ENCODE measurements at regions not wholly inside any gene's neighbourhood (a gene's known extent, or its start where the extent isn't known, plus 50 kb on each side); places are given as distances from the start of the nearest gene placed in this dataset.

DNA sequence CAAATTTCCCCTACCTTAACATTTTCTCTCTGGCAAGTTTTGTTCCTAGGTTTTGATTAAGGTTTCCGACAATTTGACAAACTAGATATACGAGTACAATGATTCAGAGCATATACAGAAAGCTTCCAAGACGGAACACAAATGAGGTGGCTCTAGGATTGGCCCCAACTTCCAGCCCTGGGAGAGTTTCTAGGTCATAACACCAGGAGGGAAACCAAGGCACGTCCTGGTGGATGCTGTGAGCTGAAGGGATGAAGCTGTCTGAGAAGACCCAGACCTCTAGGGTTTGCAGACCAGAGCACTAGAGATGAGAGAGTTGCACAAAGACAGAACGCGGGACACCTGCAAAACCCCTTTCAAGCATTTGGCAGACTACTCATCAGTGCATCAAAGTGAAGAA lies 51.5 kb upstream of the CAND1 start:
- H4K20me1 ChIP-seq (ENCODE audit: control insufficient read depth, insufficient read depth, insufficient read length): no peaks in the 10 kb centered on the region
- Mint-ChIP-seq H3K4me1 (peaks cover 0 to 7% of the 10 kb centered on the region in 2 experiments; a peak in 1 of 4 replicates), H3K27ac (no peak overlapping the region), H3K4me3 (no peak overlapping the region), H3K9me3 (no peaks in the 10 kb centered on the region), H3K36me3 (ENCODE audit: insufficient read depth in 1 of 3, low read depth in 3 of 3) (no peaks in the 10 kb centered on the region), H3K27me3 (ENCODE audit: low read depth) (no peaks in the 10 kb centered on the region)
- no peaks in the 10 kb centered on the region for H3K23me2 ChIP-seq (ENCODE audit: insufficient read length, low read depth, low read length, poor library complexity, severe bottlenecking)
- no peak overlapping the region for H2AK5ac ChIP-seq (ENCODE audit: insufficient read length, low read length)
- H2AFZ ChIP-seq (ENCODE audit: low read length): no peak overlapping the region
- H3K27me3 ChIP-seq (ENCODE audit: insufficient read depth, low read length): no peaks in the 10 kb centered on the region
- no peak overlapping the region for H3K4ac ChIP-seq (ENCODE audit: low read depth, low read length)
- TF ChIP-seq, protein P1, sequence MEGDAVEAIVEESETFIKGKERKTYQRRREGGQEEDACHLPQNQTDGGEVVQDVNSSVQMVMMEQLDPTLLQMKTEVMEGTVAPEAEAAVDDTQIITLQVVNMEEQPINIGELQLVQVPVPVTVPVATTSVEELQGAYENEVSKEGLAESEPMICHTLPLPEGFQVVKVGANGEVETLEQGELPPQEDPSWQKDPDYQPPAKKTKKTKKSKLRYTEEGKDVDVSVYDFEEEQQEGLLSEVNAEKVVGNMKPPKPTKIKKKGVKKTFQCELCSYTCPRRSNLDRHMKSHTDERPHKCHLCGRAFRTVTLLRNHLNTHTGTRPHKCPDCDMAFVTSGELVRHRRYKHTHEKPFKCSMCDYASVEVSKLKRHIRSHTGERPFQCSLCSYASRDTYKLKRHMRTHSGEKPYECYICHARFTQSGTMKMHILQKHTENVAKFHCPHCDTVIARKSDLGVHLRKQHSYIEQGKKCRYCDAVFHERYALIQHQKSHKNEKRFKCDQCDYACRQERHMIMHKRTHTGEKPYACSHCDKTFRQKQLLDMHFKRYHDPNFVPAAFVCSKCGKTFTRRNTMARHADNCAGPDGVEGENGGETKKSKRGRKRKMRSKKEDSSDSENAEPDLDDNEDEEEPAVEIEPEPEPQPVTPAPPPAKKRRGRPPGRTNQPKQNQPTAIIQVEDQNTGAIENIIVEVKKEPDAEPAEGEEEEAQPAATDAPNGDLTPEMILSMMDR (conservative IDR thresholded peaks at IDR 0.05): no peak
- no peak overlapping the region for H4K91ac ChIP-seq (ENCODE audit: insufficient read length, low read depth, low read length)
- H2BK120ac ChIP-seq (ENCODE audit: low read depth, low read length, poor library complexity, severe bottlenecking): no peak overlapping the region
- H3K4me2 ChIP-seq (ENCODE audit: insufficient read depth, insufficient read length, low read length): no peak overlapping the region
- no peak overlapping the region for H3T11ph ChIP-seq (ENCODE audit: low read length)
- no peak overlapping the region for H3K23ac ChIP-seq (ENCODE audit: insufficient read length, low read depth, low read length)
- DNase-seq: no peak
- no peaks in the 10 kb centered on the region for H3K79me2 ChIP-seq (ENCODE audit: insufficient read depth, low read length)
- no peaks in the 10 kb centered on the region for H3K4me1 ChIP-seq (ENCODE audit: insufficient read depth, low read length)
- no peak overlapping the region for H3K9ac ChIP-seq (ENCODE audit: extremely low read depth, insufficient read length, low read length)
- H4K8ac ChIP-seq (replicated peaks; ENCODE audit: insufficient read length, low read depth, low read length): no peak overlapping the region
- H2BK20ac ChIP-seq (ENCODE audit: low read depth, low read length, poor library complexity, severe bottlenecking): no peak overlapping the region
- no peaks in the 10 kb centered on the region for H3K9me3 ChIP-seq (ENCODE audit: control insufficient read depth, low read depth, low read length)
- H4K5ac ChIP-seq (ENCODE audit: insufficient read length, low read depth, low read length): no peak overlapping the region
- H3K56ac ChIP-seq (ENCODE audit: insufficient read length, low read depth, low read length): no peak overlapping the region
- H3K14ac ChIP-seq (ENCODE audit: insufficient read depth, low read length): no peak overlapping the region
- H3K18ac ChIP-seq (ENCODE audit: insufficient read length, low read depth, low read length): no peak overlapping the region
- H2BK15ac ChIP-seq (ENCODE audit: low read depth, low read length): no peak overlapping the region
- H2BK12ac ChIP-seq (ENCODE audit: insufficient read length, low read depth, low read length): no peak overlapping the region
- H3K27ac ChIP-seq (ENCODE audit: insufficient read length, low read depth, low read length): no peak overlapping the region
- H2BK5ac ChIP-seq (ENCODE audit: insufficient read length, low read length): no peak overlapping the region
- no CpG with 5 or more reads among the region's 6 CpGs for WGBS (ENCODE audit: extremely low coverage, insufficient read length, low lambda C conversion rate)
- H3K79me1 ChIP-seq (ENCODE audit: insufficient read depth, low read depth, low read length, poor library complexity, severe bottlenecking): no peaks in the 10 kb centered on the region
